H1 (cell line): ENCODE measurements at regions not wholly inside any gene's neighbourhood (a gene's known extent, or its start where the extent isn't known, plus 50 kb on each side); places are given as distances from the start of the nearest gene placed in this dataset.

Experiments
- CTCF ChIA-PET: fragments of 300-600 bp; sonication (Branson Sonifier 250); formaldehyde crosslinking; loops from one replicate; lab custom pipeline; 2021; ENCODE audit not compliant: partially characterized antibody; lab: Charles Lee
- POLR2A ChIA-PET: fragments of 300-600 bp; sonication (Branson Sonifier 250); formaldehyde crosslinking; loops from one replicate; lab custom pipeline; 2021; ENCODE audit warnings: inconsistent platforms; ENCODE audit not compliant: partially characterized antibody; lab: Charles Lee
- DNase-seq, 2 experiments: peaks; one replicate each; pipeline versions ENCODE4 v3.0.0 to v3.0.0-alpha.2; 2010 to 2022; ENCODE audit warnings: low spot score in 2 of 2, low read depth in 1 of 2, mixed read lengths in 1 of 2
- FAIRE-seq: peaks from 2 replicates; lab custom pipeline; 2011; peaks lifted over from hg19 to GRCh38; lab: Jason Lieb, UNC
- H2AFZ ChIP-seq: 2 replicates; pipeline ENCODE4 v1.8.1; 2012; ENCODE audit warnings: low read length, inconsistent platforms
- H2AK5ac ChIP-seq: 2 replicates; pipeline ENCODE4 v1.6.1; 2013; ENCODE audit warnings: low read depth, low read length
- H2BK120ac ChIP-seq: replicated peaks from 2 replicates; pipeline ENCODE3; 2013; ENCODE audit warnings: low read depth, low read length, inconsistent platforms
- H2BK12ac ChIP-seq: 2 replicates; pipeline ENCODE4 v1.6.1; 2013; ENCODE audit warnings: low read depth, low read length
- H2BK15ac ChIP-seq: 2 replicates; pipeline ENCODE4 v1.6.1; 2013; ENCODE audit warnings: low read length
- H2BK20ac ChIP-seq: 2 replicates; pipeline ENCODE4 v1.6.1; 2013; ENCODE audit warnings: low read length
- H2BK5ac ChIP-seq: 2 replicates; pipeline ENCODE4 v1.6.1; 2013; ENCODE audit warnings: low read depth, low read length
- H3K14ac ChIP-seq: 2 replicates; pipeline ENCODE4 v1.6.1; 2013; ENCODE audit warnings: inconsistent platforms; ENCODE audit not compliant: insufficient read length
- H3K18ac ChIP-seq: 2 replicates; pipeline ENCODE4 v1.6.1; 2013; ENCODE audit warnings: low read length; ENCODE audit errors: extremely low read depth
- H3K23ac ChIP-seq: 2 replicates; pipeline ENCODE4 v1.6.1; 2013; ENCODE audit warnings: inconsistent platforms; ENCODE audit not compliant: insufficient read length
- H3K23me2 ChIP-seq: 2 replicates; pipeline ENCODE4 v1.6.1; 2013; ENCODE audit warnings: low read depth, low read length
- H3K27ac ChIP-seq: 2 replicates; pipeline ENCODE4 v1.6.1; 2011; ENCODE audit warnings: low read depth, low read length, inconsistent platforms
- H3K27me3 ChIP-seq, 4 experiments: replicated peaks in 1 of 4; 1 replicate in 1 of 4; 2 replicates in 3 of 4; pipeline versions ENCODE4 v1.6.1 to v1.8.1; 2011 to 2013; ENCODE audit warnings: low read length in 3 of 4, mild to moderate bottlenecking in 3 of 4, inconsistent platforms in 2 of 4, mixed read lengths in 2 of 4, moderate library complexity in 1 of 4; ENCODE audit not compliant: control insufficient read depth in 3 of 4, insufficient read depth in 3 of 4; ENCODE audit errors: extremely low read depth in 1 of 4
- H3K36me3 ChIP-seq, 4 experiments: 2 replicates each; pipeline versions ENCODE4 v1.6.1 to v1.8.1; 2011 to 2013; ENCODE audit warnings: mild to moderate bottlenecking in 4 of 4, low read length in 3 of 4, moderate library complexity in 2 of 4, control low read depth in 1 of 4, inconsistent platforms in 1 of 4; ENCODE audit not compliant: insufficient read depth in 4 of 4, control insufficient read depth in 2 of 4
- H3K4ac ChIP-seq: replicated peaks from 2 replicates; pipeline ENCODE3; 2013; ENCODE audit warnings: low read length, low read depth, mixed read lengths, inconsistent platforms; ENCODE audit not compliant: insufficient read length
- H3K4me1 ChIP-seq, 4 experiments: replicated peaks in 1 of 4; 1 replicate in 1 of 4; 2 replicates in 3 of 4; pipeline versions ENCODE4 v1.6.1 to v1.8.1; 2011 to 2013; ENCODE audit warnings: low read length in 3 of 4, inconsistent platforms in 2 of 4, mixed read lengths in 1 of 4; ENCODE audit not compliant: insufficient read depth in 4 of 4, control insufficient read depth in 3 of 4
- H3K4me2 ChIP-seq, 2 experiments: 2 replicates each; pipeline versions ENCODE4 v1.6.1 to v1.8.1; 2011 to 2013; ENCODE audit warnings: low read depth in 2 of 2, low read length in 2 of 2, control low read depth in 1 of 2, inconsistent platforms in 1 of 2, mild to moderate bottlenecking in 1 of 2; ENCODE audit not compliant: insufficient read depth in 1 of 2
- H3K4me3 ChIP-seq, 4 experiments: fragments of 200-600, 300-600 bp in 1 of 4; sonication (generic), shearing (Covaris generic), sonication (Bioruptor Twin) in 1 of 4; 2 replicates each; pipeline versions ENCODE4 v1.5.1 to v1.8.1; 2011 to 2016; ENCODE audit warnings: low read length in 4 of 4, low read depth in 3 of 4, control low read depth in 2 of 4, inconsistent platforms in 2 of 4, mild to moderate bottlenecking in 2 of 4, mixed read lengths in 1 of 4, moderate library complexity in 1 of 4; ENCODE audit not compliant: insufficient read depth in 2 of 4; ENCODE audit errors: extremely low read depth in 1 of 4
- H3K56ac ChIP-seq: replicated peaks from 2 replicates; pipeline ENCODE3; 2013; ENCODE audit warnings: low read depth, mild to moderate bottlenecking, mixed read lengths, low read length, inconsistent platforms; ENCODE audit not compliant: insufficient read length
- H3K79me1 ChIP-seq: 2 replicates; pipeline ENCODE4 v1.6.1; 2013; ENCODE audit warnings: low read depth, low read length, control low read depth
- H3K79me2 ChIP-seq, 2 experiments: 2 replicates each; pipeline versions ENCODE4 v1.6.1 to v1.8.1; 2012 to 2013; ENCODE audit warnings: low read length in 2 of 2, mild to moderate bottlenecking in 2 of 2, inconsistent platforms in 1 of 2; ENCODE audit not compliant: insufficient read depth in 2 of 2, control insufficient read depth in 1 of 2
- H3K9ac ChIP-seq, 4 experiments: replicated peaks in 1 of 4; 1 replicate in 1 of 4; 2 replicates in 3 of 4; pipeline versions ENCODE4 v1.6.1 to v1.8.1; 2011 to 2013; ENCODE audit warnings: low read depth in 3 of 4, low read length in 3 of 4, control low read depth in 2 of 4, mild to moderate bottlenecking in 2 of 4, moderate library complexity in 2 of 4, inconsistent platforms in 1 of 4; ENCODE audit errors: extremely low read depth in 1 of 4
- H3K9me3 ChIP-seq, 2 experiments: 2 replicates each; pipeline versions ENCODE4 v1.6.1 to v1.8.1; 2012 to 2013; ENCODE audit warnings: mild to moderate bottlenecking in 2 of 2, moderate library complexity in 2 of 2, control low read depth in 1 of 2, inconsistent platforms in 1 of 2, low read depth in 1 of 2, low read length in 1 of 2, mixed read lengths in 1 of 2; ENCODE audit not compliant: insufficient read depth in 2 of 2
- H4K20me1 ChIP-seq, 2 experiments: replicated peaks in 1 of 2; 2 replicates each; pipeline versions ENCODE3 to v1.8.1; 2011 to 2013; ENCODE audit warnings: inconsistent platforms in 2 of 2, low read length in 2 of 2, mild to moderate bottlenecking in 1 of 2; ENCODE audit not compliant: insufficient read depth in 2 of 2, control insufficient read depth in 1 of 2
- H4K5ac ChIP-seq: 2 replicates; pipeline ENCODE4 v1.6.1; 2013; ENCODE audit warnings: low read length, low read depth, mixed read lengths, inconsistent platforms; ENCODE audit not compliant: insufficient read length
- H4K8ac ChIP-seq: 2 replicates; pipeline ENCODE4 v1.8.0; 2013; ENCODE audit warnings: mild to moderate bottlenecking, moderate library complexity, low read length, inconsistent platforms; ENCODE audit not compliant: insufficient read depth; ENCODE audit errors: extremely low read depth
- H4K91ac ChIP-seq: replicated peaks from 2 replicates; pipeline ENCODE3; 2013; ENCODE audit warnings: low read length, mixed read lengths, inconsistent platforms; ENCODE audit not compliant: insufficient read length
- ASH2L ChIP-seq: fragments of 200-600, 300-600 bp; sonication (generic); IDR thresholded peaks from one replicate; pipeline ENCODE4 v1.7.1; 2017; ENCODE audit warnings: low read length
- CEBPB ChIP-seq: IDR thresholded peaks from 2 replicates; pipeline ENCODE4 v1.6.1; 2012; ENCODE audit warnings: low read depth, low read length
- CHD2 ChIP-seq: IDR thresholded peaks from 2 replicates; pipeline ENCODE4 v1.6.1; 2012; ENCODE audit warnings: low read length, improper control_type of control experiment
- PHF8 ChIP-seq: fragments of 200-600 bp; sonication (generic); conservative IDR thresholded peaks from 2 replicates; pipeline ENCODE4 v1.7.1; 2012; ENCODE audit warnings: low read depth, mild to moderate bottlenecking, inconsistent platforms, low read length, moderate library complexity
- RBBP5 ChIP-seq: IDR thresholded peaks from 2 replicates; pipeline ENCODE4 v1.7.1; 2012; ENCODE audit warnings: low read depth, mild to moderate bottlenecking, inconsistent platforms, low read length, moderate library complexity, borderline replicate concordance
- RNF2 ChIP-seq: fragments of 200-900, 300-1000 bp; sonication (generic); IDR thresholded peaks from 2 replicates; pipeline ENCODE4 v1.7.1; 2016; ENCODE audit warnings: borderline replicate concordance, low read depth, mild to moderate bottlenecking, antibody characterized with exemption, low read length; ENCODE audit not compliant: poor library complexity, severe bottlenecking; ENCODE audit errors: missing control alignments
- SAP30 ChIP-seq: fragments of 300-600 bp; sonication (generic); IDR thresholded peaks from 2 replicates; pipeline ENCODE4 v1.7.1; 2012; ENCODE audit warnings: low read length, moderate library complexity, mild to moderate bottlenecking, inconsistent platforms; ENCODE audit not compliant: insufficient read depth, insufficient replicate concordance
- WGBS, 2 experiments: shearing (Covaris generic) in 1 of 2; methylation state at CpG; one replicate each; pipeline versions ENCODE4 v1.1.6 to v1.1.7; 2013 to 2015; ENCODE audit warnings: low lambda C conversion rate in 2 of 2, mixed read lengths in 2 of 2, inconsistent platforms in 1 of 2, low coverage in 1 of 2, missing lambda C conversion rate in 1 of 2; ENCODE audit not compliant: insufficient replicate concordance in 2 of 2, insufficient coverage in 1 of 2, insufficient read length in 1 of 2; ENCODE audit errors: extremely low coverage in 1 of 2, missing lambda C conversion rate in 1 of 2; 5-methylcytosine and 5-hydroxymethylcytosine counted together

DNA sequence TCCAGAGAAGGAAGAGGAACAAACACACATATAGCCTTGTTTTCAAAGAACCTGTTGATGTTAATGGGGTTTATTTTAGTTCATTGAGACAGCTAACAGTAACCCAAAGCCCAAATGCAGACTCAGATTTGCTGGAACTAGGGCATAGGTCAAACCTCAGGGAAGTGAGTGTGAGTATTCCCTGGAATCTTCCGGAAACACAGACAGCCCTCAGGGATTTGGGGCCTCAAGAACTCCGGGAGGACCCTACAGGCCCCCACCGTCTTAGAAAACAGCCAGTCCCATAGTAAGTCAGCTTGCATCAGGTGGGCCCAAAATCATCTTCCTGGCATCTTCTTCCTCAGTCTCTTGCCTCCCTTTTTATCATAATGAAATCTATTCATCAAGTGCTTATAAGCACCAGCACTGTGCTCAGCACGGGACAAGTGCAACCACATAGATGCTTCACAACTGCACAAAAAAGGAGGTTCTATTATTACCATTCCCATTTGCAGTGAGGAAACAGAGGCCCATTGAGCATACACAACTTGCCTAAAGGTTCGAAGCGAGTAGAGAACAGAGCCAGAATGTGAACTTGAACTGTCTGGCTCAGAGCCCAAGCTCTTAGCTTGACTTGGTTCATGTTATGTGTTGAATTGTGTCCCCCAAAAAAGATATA, 50.2 kb upstream of the BCL11A start:
- Histone ChIP-seq H3K14ac (no peak overlapping the region), H3K23me2 (no peaks in the 10 kb centered on the region), H2AFZ (peak overlapping the region; percentile 90; the same call in 1 of the 2 replicates), H3K18ac (no peak overlapping the region), H3K79me2 (no peaks in the 10 kb centered on the region), H3K4ac (no peak overlapping the region), H3K56ac (no peak overlapping the region), H3K4me3 (no peak overlapping the region), H3K36me3 (no peaks in the 10 kb centered on the region), H2BK120ac (no peak overlapping the region), H2BK15ac (no peak overlapping the region), H4K91ac (no peak overlapping the region), H2AK5ac (no peak overlapping the region; the same call in 1 of the 2 replicates), H2BK20ac (no peak overlapping the region), H2BK12ac (peak overlapping the region; percentile 40; the same call in 1 of the 2 replicates), H4K5ac (no peak overlapping the region), H4K8ac (no peak overlapping the region), H3K23ac (no peak overlapping the region), H2BK5ac (no peak overlapping the region), H3K79me1 (no peaks in the 10 kb centered on the region), H3K4me1 (peaks cover 3 to 8% (median 3%) of the 10 kb centered on the region in 4 experiments; a peak in 4 of 7 replicates), H3K4me2 (0 out of 4 replicates have a peak overlapping the region, but pooled peaks of 1 of the 2 experiments have one; percentile 26), H3K9ac (no peak overlapping the region), H3K27me3 (no peaks in the 10 kb centered on the region), H3K27ac (no peak overlapping the region), H3K9me3 (no peaks in the 10 kb centered on the region), H4K20me1 (no peaks in the 10 kb centered on the region)
- DNase-seq (no peak), FAIRE-seq (no peak)
- POLR2A ChIA-PET: interaction anchor here (0.8 kb wide), 1 partner anchor 82 kb away, joined by 3 read pairs; no protein-coding TSS in a partner anchor
- CTCF ChIA-PET: interaction anchor here (1.0 kb wide), 1 partner anchor 70 kb away, joined by 3 read pairs; no protein-coding TSS in a partner anchor
- WGBS, 2 experiments: 88% methylated on average over 6 of the region's 6 CpGs; no CpG with 5 or more reads in 1 of the 2 experiments
- TF ChIP-seq RBBP5 (no peak), ASH2L (no peak), PHF8 (no peak), CHD2 (no peak), SAP30 (no peak), RNF2 (no peak), CEBPB (no peak)
